GM04504 (cell line): ENCODE measurements at regions not wholly inside any gene's neighbourhood (a gene's known extent, or its start where the extent isn't known, plus 50 kb on each side); places are given as distances from the start of the nearest gene placed in this dataset.

ENCODE experiments used
- DNase-seq: peaks from one replicate; pipeline ENCODE4 v3.0.0-alpha.2; 2012; ENCODE audit warnings: low read depth

DNA sequence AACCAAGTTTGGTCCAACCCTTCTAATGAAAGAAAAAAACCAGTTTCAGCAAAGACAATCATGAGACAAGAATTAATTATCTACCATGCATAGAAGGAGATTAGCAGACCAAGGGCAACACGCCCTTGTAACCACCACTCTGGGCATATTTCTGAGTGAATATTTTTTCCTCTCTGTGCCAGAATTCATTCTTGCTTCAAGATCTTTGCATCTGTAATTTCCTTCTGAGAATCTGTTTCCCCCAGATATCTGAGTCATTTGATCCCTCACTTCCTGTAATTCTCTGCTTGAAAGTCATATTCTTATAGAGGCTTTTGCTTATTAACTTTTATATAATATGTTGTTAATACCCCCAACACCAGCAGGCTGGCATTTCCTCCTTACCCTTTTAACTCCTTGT is 243.7 kb downstream of the SLC16A7 start:
- DNase-seq: no peak

DNA sequence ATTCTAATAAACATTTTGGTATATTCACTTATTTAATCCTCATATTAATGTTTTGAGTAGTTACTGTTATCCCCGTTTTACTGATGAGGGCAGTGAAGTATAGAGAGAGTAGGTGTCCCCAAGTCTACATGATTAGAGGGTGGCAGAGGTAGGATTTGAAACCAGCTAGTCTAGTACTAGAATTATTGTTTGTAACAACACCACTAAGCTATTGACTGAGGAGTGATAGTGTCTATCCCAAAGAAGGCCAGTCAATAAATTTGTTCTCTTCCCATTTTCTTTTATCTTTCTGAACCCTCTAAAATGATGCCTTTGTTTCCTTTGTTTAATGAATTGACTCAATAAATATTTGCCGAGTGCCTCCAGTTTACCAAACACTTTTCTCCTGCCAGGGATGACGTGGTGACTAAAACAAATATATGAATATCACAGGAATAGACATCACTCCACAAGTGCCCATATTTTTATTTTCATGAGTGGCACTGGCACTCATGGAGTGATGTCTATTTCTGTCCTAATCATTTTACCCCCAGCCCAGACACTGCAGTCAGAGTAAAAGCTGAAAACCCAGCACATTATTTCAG is 247.5 kb downstream of the SLC16A7 start:
- no peak for DNase-seq

DNA sequence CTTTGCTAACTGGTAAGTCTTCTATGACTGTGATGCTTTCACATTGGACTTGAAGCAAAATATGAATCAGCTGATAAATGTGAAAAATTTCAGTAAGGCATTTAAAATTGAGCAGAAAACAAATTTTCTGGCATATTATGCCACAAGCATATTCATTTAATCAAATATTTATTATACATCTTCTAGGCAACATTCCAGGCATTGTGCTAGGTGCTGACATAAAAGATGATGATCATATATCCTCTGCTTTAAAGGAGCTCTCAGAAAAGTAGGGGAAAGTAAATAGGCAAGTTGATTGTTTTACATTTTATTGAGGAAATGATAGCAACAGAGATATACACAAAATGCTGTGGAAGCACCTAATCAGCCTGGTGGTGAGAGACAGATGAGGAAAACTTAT is 248.9 kb downstream of the SLC16A7 start:
- DNase-seq: no peak

GRCh38 chr12:59845293-59845692 is 249.5 kb downstream of the SLC16A7 start:
- DNase-seq: no peak

DNA sequence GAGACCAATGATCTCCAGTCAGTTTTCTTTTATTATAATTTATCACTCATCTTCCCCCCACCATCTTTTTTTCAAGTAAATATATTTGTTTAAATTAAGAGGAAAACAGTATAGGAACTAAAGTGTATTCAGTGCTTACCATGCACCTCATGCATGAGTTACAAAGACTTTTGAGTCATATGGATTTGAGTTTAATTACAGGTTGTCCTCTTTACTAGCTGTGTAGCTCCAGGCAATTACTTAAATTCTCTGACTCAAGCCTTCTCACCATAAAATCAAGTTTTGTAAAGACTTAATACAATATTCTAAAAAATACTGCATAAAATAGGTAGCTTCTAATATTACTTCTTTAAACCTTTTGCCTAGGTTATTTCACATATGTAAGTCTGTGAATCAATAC is 251.3 kb downstream of the SLC16A7 start:
- no peak for DNase-seq

GRCh38 chr12:59850268-59850667 is 254.4 kb downstream of the SLC16A7 start:
- no peak for DNase-seq

DNA sequence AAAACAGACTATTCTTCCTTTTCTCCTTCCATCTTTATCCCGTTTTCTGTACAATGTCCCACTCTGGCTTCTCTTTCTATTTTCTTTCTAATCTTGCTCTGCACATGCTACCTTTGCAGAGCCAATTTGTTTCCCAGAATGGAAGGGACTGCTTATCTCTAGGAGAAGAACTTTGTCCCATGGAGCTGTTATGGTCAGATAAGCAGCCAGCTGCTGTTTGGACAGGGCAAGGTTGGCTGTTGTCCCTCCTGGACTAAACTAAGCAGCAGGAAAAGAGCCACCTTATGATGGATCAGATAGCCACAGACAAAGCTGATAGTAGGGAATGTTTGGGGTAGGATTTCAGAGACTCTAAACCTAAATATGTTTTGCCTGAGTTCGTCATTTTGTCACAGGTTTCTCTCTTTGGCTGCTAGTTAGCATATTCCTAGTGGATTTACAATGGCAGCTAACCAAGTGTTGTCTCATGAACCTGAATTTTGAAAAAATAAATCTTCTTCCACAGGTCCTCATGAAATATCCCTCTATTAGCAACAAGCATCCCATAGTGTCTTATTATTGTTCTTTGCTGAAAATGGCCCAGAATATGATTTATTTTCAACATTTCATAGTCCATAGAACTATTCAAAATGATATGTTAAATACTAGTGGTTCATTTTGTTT is 262.8 kb downstream of the SLC16A7 start:
- DNase-seq: no peak

DNA sequence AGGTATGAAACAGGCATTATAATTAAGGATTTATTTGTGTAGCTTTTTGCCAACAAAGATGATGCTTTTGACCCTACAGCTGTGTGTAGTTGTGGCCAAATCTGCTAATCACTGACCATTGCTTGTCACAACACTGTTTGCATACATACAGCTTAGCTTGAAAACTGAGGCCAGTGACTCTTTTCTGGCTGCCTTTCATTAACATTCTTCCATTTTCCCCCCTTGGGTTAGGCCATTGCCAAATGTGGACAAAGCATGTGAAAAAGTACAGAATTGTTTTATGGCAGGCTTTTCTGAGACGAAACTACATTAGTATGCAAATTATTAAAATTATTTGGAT is 263.3 kb downstream of the SLC16A7 start:
- DNase-seq: no peak

DNA sequence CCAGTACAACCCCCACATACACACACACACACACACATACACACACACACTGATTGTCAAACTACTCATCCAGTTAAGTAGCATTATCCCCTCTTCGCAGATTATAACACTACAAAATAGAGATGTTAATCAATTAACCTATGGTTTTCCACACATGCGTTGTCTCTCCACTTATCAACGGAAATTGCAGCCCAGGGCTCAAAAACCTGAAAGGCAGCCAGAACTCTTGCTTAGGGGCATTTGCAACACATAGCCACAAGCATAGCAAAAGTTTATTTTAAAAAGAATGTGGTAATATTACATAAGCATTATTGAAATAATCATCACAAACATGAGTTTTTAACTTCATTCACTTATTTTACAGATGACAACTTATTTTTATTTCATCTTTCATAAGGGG is 265.8 kb downstream of the SLC16A7 start:
- no peak for DNase-seq

GRCh38 chr12:59867055-59867454 is 271.2 kb downstream of the SLC16A7 start:
- DNase-seq: no peak

GRCh38 chr12:59867689-59868088 is 271.9 kb downstream of the SLC16A7 start:
- DNase-seq: no peak

GRCh38 chr12:59871779-59872178 is 275.9 kb downstream of the SLC16A7 start:
- no peak for DNase-seq

DNA sequence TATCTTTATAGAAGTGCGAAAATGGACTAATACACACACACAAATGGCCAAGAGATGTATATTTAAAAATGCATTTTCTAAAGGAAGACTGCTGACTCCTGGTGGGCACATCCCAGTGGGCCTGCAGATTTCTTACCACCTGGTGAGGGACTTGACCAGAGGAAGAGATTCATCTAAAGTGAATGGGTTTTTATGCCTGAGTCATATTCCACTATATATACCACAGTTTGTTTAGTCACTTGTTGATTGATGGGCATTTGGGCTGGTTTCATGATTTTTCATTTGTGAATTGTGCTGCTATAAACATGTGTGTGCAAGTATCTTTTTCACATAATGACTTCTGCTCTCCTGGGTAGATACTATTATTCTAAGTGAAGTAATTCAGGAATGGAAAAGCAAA is 277.3 kb downstream of the SLC16A7 start:
- no peak for DNase-seq

- no peak for DNase-seq
Observed at GRCh38 chr12:59874781-59875180, 279.0 kb downstream of the SLC16A7 start.

DNA sequence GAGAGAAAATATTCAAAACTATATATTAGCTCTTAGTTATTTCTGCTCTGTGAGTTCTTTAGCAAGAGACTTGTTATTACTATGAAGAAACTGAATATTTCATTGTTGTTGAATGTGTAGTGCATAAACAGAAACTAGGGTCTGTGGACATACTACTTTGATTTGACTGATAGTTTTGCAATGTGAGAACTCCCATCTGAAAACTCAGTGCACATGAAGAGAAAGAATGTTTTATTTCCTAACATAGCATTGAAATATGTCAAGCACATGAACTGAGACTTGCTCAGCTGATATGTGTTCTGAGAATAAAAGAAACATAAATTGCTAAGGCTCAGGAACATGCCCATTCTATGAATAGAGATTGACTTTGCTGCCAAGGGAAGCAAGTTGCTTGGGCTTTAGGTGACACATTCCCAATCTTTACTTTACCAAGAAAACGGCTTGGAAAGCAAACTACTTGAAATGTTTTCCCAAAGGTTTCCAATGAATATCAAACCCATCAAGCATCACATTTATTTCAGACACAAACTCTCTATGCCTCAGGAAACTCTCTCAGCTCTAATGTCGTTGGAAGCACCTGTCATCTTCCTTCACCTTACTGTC is 290.4 kb downstream of the SLC16A7 start:
- no peak for DNase-seq

- no peak for DNase-seq
Observed at GRCh38 chr12:59887178-59887577, 291.3 kb downstream of the SLC16A7 start.

GRCh38 chr12:59890896-59891579 is 295.2 kb downstream of the SLC16A7 start:
- no peak for DNase-seq

GRCh38 chr12:59895166-59895775 is 299.4 kb downstream of the SLC16A7 start:
- DNase-seq: no peak

- peak; percentile 85 for DNase-seq
Observed at GRCh38 chr12:59904874-59905521, 309.2 kb downstream of the SLC16A7 start.

- DNase-seq: no peak
Observed at GRCh38 chr12:59911516-59911915, 315.7 kb downstream of the SLC16A7 start.

DNA sequence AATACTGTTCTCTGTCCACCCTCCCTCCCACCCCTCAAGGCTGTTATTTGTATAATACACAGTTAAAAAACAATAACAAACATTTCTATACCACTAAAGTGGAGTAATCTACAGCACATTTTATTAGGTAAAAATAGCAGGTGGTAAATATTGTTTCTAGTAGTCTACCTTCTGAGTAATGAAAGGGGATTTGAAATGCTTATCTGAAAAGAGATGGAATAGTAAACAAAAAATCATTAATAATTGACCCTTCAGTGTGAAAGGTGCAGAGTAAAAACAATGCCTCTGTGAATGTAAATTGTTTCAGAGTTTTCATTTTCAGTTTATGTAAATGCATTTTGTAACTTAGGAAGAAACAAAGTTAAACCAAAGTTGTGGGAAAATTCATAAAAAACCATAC is 321.2 kb downstream of the SLC16A7 start:
- DNase-seq: no peak

DNA sequence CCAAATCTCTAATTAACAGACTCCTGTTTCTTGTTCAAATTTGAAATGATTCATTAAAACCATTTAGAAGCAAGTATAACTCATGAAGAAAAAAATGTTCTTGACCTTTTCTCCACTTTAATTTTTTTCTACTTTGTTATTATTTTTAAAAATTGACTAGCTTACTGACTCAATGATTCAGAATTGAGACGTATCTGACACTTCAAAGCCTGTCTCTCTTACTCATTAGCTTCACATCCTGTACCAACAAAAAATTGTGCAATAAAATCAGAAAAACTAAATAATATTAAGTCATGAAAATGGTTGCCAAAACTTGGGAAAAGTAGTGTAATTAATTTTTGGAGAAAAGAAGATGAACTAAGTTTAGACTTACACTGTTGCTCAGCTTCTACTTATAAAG is 331.2 kb downstream of the SLC16A7 start:
- DNase-seq: no peak
